WTC11 (cell line): ENCODE measurements at regions not wholly inside any gene's neighbourhood (a gene's known extent, or its start where the extent isn't known, plus 50 kb on each side); places are given as distances from the start of the nearest gene placed in this dataset.

Source experiments
- ATAC-seq: fragments of 200-7000 bp; cut with Tn5 transposase; 2 replicates; pipeline ENCODE4 v1.10.0; 2021; ENCODE audit warnings: mild to moderate bottlenecking, moderate library complexity
- CTCF ChIA-PET: fragments of 300-600 bp; sonication (Branson Sonifier 250); formaldehyde crosslinking; loops from one replicate; lab custom pipeline; 2021; ENCODE audit warnings: antibody characterized with exemption; lab: Charles Lee
- POLR2A ChIA-PET: fragments of 350-600 bp; sonication (Branson Sonifier 250); formaldehyde crosslinking; loops from one replicate; lab custom pipeline; 2021; ENCODE audit warnings: antibody characterized with exemption; lab: Charles Lee
- DNase-seq: peaks from one replicate; pipeline ENCODE4 v3.0.0; 2021; ENCODE audit warnings: low spot score
- H3K27ac Mint-ChIP-seq: 2 replicates; pipeline ENCODE4 v1.8.0; 2021; ENCODE audit warnings: mixed read lengths
- H3K27me3 Mint-ChIP-seq: 2 replicates; pipeline ENCODE4 v1.8.0; 2021; ENCODE audit warnings: low read depth, mild to moderate bottlenecking, moderate library complexity, mixed read lengths
- H3K36me3 Mint-ChIP-seq: 2 replicates; pipeline ENCODE4 v1.8.0; 2021; ENCODE audit warnings: mixed read lengths
- H3K4me1 Mint-ChIP-seq: 2 replicates; pipeline ENCODE4 v1.8.0; 2022; ENCODE audit warnings: mixed read lengths
- H3K4me3 Mint-ChIP-seq: 2 replicates; pipeline ENCODE4 v1.8.0; 2021; ENCODE audit warnings: mild to moderate bottlenecking, moderate library complexity, mixed read lengths
- H3K9me3 Mint-ChIP-seq: 2 replicates; pipeline ENCODE4 v1.8.0; 2021; ENCODE audit warnings: mixed read lengths
- CREM ChIP-seq: sonication (generic); formaldehyde crosslinking; IDR thresholded peaks from 2 replicates; pipeline ENCODE4 v1.8.1; 2022; ENCODE audit warnings: mild to moderate bottlenecking, missing genetic modification reagents, moderate library complexity
- ELF4 ChIP-seq: sonication (generic); formaldehyde crosslinking; IDR thresholded peaks from 2 replicates; pipeline ENCODE4 v1.8.1; 2022; ENCODE audit warnings: low read depth, mild to moderate bottlenecking, moderate library complexity, missing genetic modification reagents
- ERG ChIP-seq: fragments of 250-450 bp; sonication (Bioruptor Pico); IDR thresholded peaks from 2 replicates; pipeline ENCODE4 v1.8.0; 2021; ENCODE audit warnings: mild to moderate bottlenecking
- FOXP1 ChIP-seq: sonication (generic); formaldehyde crosslinking; IDR thresholded peaks from 2 replicates; pipeline ENCODE4 v1.8.0; 2022; ENCODE audit warnings: missing genetic modification reagents, mild to moderate bottlenecking, moderate library complexity, borderline replicate concordance
- OVOL2 ChIP-seq: fragments of 250-450 bp; sonication (Bioruptor Pico); IDR thresholded peaks from 2 replicates; pipeline ENCODE4 v1.9.0; 2021; ENCODE audit warnings: mild to moderate bottlenecking, borderline replicate concordance
- PRDM15 ChIP-seq: sonication (generic); formaldehyde crosslinking; IDR thresholded peaks from 2 replicates; pipeline ENCODE4 v1.8.0; 2022; ENCODE audit warnings: missing genetic modification reagents
- PRRX2 ChIP-seq: fragments of 250-450 bp; sonication (Bioruptor Pico); IDR thresholded peaks from 2 replicates; pipeline ENCODE4 v1.8.0; 2021; ENCODE audit warnings: mild to moderate bottlenecking
- RORB ChIP-seq: fragments of 250-450 bp; sonication (Bioruptor Pico); IDR thresholded peaks from 2 replicates; pipeline ENCODE4 v1.9.0; 2021; ENCODE audit warnings: mild to moderate bottlenecking
- SMAD3 ChIP-seq: sonication (generic); formaldehyde crosslinking; IDR thresholded peaks from 2 replicates; pipeline ENCODE4 v1.8.0; 2022; ENCODE audit warnings: missing genetic modification reagents, mild to moderate bottlenecking, borderline replicate concordance
- SMAD4 ChIP-seq: sonication (generic); formaldehyde crosslinking; IDR thresholded peaks from 2 replicates; pipeline ENCODE4 v1.8.0; 2022; ENCODE audit warnings: mild to moderate bottlenecking, missing genetic modification reagents
- TEAD1 ChIP-seq: sonication (generic); formaldehyde crosslinking; IDR thresholded peaks from 2 replicates; pipeline ENCODE4 v1.8.0; 2022; ENCODE audit warnings: mild to moderate bottlenecking, missing genetic modification reagents
- ZBTB43 ChIP-seq: sonication (generic); formaldehyde crosslinking; IDR thresholded peaks from 2 replicates; pipeline ENCODE4 v1.8.1; 2023; ENCODE audit warnings: mild to moderate bottlenecking, missing genetic modification reagents
- ZNF138 ChIP-seq: sonication (generic); formaldehyde crosslinking; conservative IDR thresholded peaks from 2 replicates; pipeline ENCODE4 v1.8.1; 2022; ENCODE audit warnings: mild to moderate bottlenecking, moderate library complexity, missing genetic modification reagents
- ZNF671 ChIP-seq: fragments of 250-450 bp; sonication (Bioruptor Pico); IDR thresholded peaks from 2 replicates; pipeline ENCODE4 v1.8.0; 2021; ENCODE audit warnings: mild to moderate bottlenecking
- TF ChIP-seq, protein P1 (sequence below): sonication (generic); formaldehyde crosslinking; IDR thresholded peaks from 2 replicates; pipeline ENCODE4 v1.8.1; 2023; ENCODE audit warnings: mild to moderate bottlenecking, moderate library complexity, missing genetic modification reagents
- TF ChIP-seq, protein P2 (sequence below): fragments of 250-450 bp; sonication (Bioruptor Pico); conservative IDR thresholded peaks from 2 replicates; pipeline ENCODE4 v1.9.0; 2021; ENCODE audit warnings: mild to moderate bottlenecking
- TF ChIP-seq, protein P3 (sequence below): sonication (generic); formaldehyde crosslinking; IDR thresholded peaks from 2 replicates; pipeline ENCODE4 v1.8.1; 2023; ENCODE audit warnings: mild to moderate bottlenecking, missing genetic modification reagents, moderate library complexity
- TF ChIP-seq, protein P4 (sequence below): fragments of 250-450 bp; sonication (Bioruptor Pico); IDR thresholded peaks from 2 replicates; pipeline ENCODE4 v1.9.0; 2021; ENCODE audit warnings: moderate library complexity, mild to moderate bottlenecking, inconsistent platforms, borderline replicate concordance

DNA sequence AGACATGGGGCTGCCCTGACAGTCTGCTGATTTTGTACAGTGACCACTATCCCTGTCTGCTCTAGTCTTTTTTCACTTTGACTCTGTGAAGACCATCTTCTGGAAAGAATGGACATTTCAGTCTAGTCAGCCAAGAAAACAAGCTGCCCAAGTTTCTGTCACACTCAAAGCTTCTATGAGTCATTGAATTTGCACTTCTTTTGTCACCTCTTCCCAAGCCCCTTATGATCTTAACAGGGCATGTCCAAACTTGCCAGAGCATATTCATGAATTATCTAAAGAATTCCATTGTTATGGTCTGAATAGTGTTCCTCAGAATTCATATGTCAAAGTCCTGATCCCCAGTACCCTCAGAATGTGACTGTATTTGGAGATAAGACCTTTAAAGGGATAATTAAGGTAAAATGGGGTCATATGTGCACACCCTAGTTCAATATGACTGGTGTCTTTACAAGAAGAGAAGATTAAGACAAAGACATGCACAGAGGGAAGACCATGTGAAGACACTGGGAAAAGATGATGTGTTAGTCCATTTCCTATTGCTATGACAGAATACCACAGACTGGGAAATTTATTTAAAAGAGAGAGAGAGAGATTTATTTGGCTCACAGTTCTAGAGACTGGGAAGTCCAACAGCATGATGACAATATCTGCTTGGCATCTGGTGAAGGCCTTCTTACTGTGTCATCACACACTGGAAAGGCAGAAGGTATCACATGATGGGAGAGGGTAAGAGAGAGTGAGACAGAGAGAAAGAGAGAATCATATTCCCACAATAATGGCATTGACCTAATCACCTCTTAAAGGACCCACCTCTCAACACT lies 242.6 kb downstream of the BTG1 start:
- Mint-ChIP-seq H3K36me3 (peaks cover 26% of the 10 kb centered on the region), H3K4me1 (peaks cover 3% of the 10 kb centered on the region), H3K9me3 (peaks cover 65% of the 10 kb centered on the region), H3K27ac (no peak overlapping the region), H3K27me3 (no peaks in the 10 kb centered on the region), H3K4me3 (no peak overlapping the region)
- DNase-seq (no peak), ATAC-seq (no peak)
- POLR2A ChIA-PET = no interaction called here
- CTCF ChIA-PET = no interaction called here
- TF ChIP-seq OVOL2 (CRISPR knock-in tag) = no peak
- TF ChIP-seq ZNF138 = no peak
- TF ChIP-seq ERG (CRISPR knock-in tag) = no peak
- TF ChIP-seq ZBTB43 (CRISPR knock-in tag) = no peak
- TF ChIP-seq, protein P1, sequence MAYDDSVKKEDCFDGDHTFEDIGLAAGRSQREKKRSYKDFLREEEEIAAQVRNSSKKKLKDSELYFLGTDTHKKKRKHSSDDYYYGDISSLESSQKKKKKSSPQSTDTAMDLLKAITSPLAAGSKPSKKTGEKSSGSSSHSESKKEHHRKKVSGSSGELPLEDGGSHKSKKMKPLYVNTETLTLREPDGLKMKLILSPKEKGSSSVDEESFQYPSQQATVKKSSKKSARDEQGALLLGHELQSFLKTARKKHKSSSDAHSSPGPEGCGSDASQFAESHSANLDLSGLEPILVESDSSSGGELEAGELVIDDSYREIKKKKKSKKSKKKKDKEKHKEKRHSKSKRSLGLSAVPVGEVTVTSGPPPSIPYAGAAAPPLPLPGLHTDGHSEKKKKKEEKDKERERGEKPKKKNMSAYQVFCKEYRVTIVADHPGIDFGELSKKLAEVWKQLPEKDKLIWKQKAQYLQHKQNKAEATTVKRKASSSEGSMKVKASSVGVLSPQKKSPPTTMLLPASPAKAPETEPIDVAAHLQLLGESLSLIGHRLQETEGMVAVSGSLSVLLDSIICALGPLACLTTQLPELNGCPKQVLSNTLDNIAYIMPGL = no peak
- TF ChIP-seq ELF4 (CRISPR knock-in tag) = no peak
- TF ChIP-seq FOXP1 (CRISPR knock-in tag) = no peak
- no peak for TF ChIP-seq SMAD4 (CRISPR knock-in tag)
- TF ChIP-seq, protein P2, sequence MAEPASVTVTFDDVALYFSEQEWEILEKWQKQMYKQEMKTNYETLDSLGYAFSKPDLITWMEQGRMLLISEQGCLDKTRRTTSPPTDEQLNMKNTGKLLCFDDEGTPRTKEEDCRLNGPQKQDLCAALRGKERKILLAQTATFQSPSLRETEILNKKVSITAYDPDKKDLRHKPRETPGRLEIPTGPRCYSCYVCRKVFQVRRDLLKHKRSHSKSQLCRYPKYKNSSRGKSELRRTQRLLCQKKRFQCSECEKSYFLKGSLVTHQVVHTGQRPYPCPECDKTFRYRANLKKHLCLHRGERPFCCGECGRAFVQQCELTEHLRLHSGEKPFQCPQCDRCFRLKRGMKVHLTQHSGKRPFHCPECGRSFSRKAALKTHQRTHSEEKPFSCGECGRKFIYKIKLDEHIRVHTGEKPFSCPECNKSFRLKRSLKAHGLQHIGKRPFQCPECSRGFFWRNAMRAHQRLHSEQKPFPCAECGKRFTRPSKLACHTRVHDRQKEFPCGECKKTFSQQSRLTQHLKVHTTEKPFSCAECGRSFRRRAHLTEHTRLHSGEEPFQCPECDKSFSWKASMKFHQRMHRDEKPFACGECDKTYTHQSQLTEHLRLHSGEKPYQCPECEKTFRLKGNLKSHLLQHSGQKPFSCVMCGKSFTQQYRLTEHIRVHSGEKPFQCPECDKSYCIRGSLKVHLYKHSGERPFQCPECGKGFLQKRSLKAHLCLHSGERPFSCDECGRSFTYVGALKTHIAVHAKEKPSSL (CRISPR knock-in tag) = no peak
- TF ChIP-seq, protein P3, sequence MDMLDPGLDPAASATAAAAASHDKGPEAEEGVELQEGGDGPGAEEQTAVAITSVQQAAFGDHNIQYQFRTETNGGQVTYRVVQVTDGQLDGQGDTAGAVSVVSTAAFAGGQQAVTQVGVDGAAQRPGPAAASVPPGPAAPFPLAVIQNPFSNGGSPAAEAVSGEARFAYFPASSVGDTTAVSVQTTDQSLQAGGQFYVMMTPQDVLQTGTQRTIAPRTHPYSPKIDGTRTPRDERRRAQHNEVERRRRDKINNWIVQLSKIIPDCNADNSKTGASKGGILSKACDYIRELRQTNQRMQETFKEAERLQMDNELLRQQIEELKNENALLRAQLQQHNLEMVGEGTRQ (CRISPR knock-in tag) = no peak
- TF ChIP-seq CREM (CRISPR knock-in tag) = no peak
- no peak for TF ChIP-seq PRRX2 (CRISPR knock-in tag)

GRCh38 chr12:91901381-91902074 lies 244.1 kb downstream of the BTG1 start:
- Mint-ChIP-seq H3K4me3 (no peak overlapping the region), H3K9me3 (peaks cover 60% of the 10 kb centered on the region), H3K27me3 (no peaks in the 10 kb centered on the region), H3K4me1 (peaks cover 6% of the 10 kb centered on the region), H3K36me3 (peaks cover 26% of the 10 kb centered on the region), H3K27ac (no peak overlapping the region)
- no peak for TF ChIP-seq RORB (CRISPR knock-in tag)
- no peak for DNase-seq
- no peak for ATAC-seq
- CTCF ChIA-PET = no interaction called here
- POLR2A ChIA-PET = no interaction called here

- DNase-seq (no peak), ATAC-seq (no peak)
- H3K36me3 Mint-ChIP-seq = peaks cover 26% of the 10 kb centered on the region
- H3K4me3 Mint-ChIP-seq = no peak overlapping the region
- H3K9me3 Mint-ChIP-seq = peaks cover 56% of the 10 kb centered on the region
- H3K4me1 Mint-ChIP-seq = peaks cover 6% of the 10 kb centered on the region
- POLR2A ChIA-PET = no interaction called here
- CTCF ChIA-PET = no interaction called here
- H3K27ac Mint-ChIP-seq = no peak overlapping the region
- no peaks in the 10 kb centered on the region for H3K27me3 Mint-ChIP-seq
- TF ChIP-seq, protein P4, sequence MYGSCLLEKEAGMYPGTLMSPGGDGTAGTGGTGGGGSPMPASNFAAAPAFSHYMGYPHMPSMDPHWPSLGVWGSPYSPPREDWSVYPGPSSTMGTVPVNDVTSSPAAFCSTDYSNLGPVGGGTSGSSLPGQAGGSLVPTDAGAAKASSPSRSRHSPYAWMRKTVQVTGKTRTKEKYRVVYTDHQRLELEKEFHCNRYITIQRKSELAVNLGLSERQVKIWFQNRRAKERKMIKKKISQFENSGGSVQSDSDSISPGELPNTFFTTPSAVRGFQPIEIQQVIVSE (CRISPR knock-in tag) = no peak
- no peak for TF ChIP-seq PRDM15 (CRISPR knock-in tag)
- TF ChIP-seq TEAD1 = no peak
- no peak for TF ChIP-seq ZNF671 (CRISPR knock-in tag)
- TF ChIP-seq SMAD3 = no peak
Measured at GRCh38 chr12:91900971-91901370, 244.7 kb downstream of the BTG1 start.
